Effector CD4-positive, alpha-beta T cell (primary cell): ENCODE measurements at regions not wholly inside any gene's neighbourhood (a gene's known extent, or its start where the extent isn't known, plus 50 kb on each side); places are given as distances from the start of the nearest gene placed in this dataset.

Experiments
- DNase-seq: peaks from one replicate; pipeline ENCODE4 v3.0.0-alpha.2; 2020

- DNase-seq = no peak
Observed at GRCh38 chr16:26189536-26189935, 497.8 kb downstream of the HS3ST4 start.

DNA sequence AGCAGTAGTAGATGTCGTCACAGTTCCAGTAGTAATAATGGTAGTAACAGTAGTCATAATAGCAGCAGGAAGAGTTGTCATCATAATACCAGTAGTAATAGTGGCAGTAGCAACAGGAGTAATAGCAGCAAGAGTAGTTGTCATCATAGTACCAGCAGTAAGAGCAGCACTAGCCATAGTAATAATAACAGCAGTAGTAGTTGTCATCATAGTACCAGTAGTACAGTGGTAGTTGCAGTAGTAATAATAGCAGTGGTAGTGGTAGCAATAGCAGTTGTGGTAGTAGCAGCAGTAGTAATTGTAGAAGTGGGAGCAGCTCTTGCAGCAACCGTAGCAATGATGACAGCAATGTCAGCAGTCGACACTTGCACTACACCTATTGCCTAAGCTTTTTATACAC, 502.8 kb downstream of the HS3ST4 start:
- DNase-seq = no peak

- no peak for DNase-seq
Observed at GRCh38 chr16:26195225-26195624, 503.5 kb downstream of the HS3ST4 start.

DNA sequence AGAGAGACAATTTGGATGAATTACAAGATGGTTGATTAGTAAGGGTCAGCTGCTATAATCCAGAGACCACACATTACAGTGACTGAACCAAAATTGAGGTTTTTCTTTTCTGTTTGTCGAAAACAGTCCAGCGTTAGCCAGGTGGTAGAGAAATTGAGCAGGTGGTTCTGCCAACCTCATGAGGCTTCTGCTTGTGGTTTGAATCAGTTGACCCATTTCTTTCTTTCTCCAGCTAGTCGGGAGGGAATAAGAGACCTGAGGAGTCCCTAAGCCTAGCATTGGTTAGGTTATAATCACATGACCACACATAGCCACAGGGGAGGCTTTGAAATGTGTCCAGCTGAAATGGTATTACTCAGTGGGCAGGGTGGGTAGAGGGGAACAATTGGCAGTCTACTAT, 504.6 kb downstream of the HS3ST4 start:
- no peak for DNase-seq

DNA sequence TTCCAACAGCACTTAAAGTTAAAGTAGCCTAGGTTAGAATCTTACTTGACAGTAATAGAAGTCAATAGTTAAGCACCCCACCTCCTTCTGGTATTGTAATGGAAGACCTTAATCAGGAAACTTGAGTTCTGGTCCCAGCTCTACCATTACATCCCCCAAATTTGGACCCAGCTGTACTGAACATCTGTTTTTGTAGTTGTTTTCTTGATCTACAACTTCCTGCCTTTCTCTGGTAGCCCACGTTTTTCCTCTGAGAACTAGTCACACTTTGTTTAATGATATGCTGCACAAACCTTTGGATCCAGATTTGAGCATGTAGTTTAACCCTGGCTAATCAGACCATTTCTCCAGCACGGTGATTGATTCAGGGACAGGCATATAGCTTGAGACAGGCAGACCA, 505.0 kb downstream of the HS3ST4 start:
- DNase-seq = no peak

GRCh38 chr16:26197707-26198106, 505.9 kb downstream of the HS3ST4 start:
- DNase-seq = no peak

DNA sequence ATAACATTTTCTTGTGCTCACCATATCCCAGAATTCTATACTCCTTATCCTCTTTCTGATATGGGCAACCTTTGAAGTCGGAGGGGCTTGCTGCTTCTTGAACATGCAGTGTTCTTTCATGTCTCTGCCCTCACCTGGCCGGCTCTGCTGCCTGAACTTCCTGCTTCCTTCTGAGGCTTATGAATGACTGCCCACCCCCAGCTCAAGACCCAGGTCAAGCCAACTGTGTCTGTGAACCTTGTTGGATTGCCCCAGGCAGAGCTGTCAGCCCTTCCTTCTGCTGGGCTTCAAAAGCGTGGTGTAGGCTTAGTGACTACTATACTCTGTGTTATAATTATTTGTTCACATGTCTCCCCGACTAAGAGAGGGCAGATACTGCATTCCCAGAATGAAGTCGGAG, 506.5 kb downstream of the HS3ST4 start:
- no peak for DNase-seq

- DNase-seq = no peak
Observed at GRCh38 chr16:26204138-26204537, 512.4 kb downstream of the HS3ST4 start.

- no peak for DNase-seq
Observed at GRCh38 chr16:26211542-26211941, 519.8 kb downstream of the HS3ST4 start.

- no peak for DNase-seq
Observed at GRCh38 chr16:26212599-26212998, 520.8 kb downstream of the HS3ST4 start.

DNA sequence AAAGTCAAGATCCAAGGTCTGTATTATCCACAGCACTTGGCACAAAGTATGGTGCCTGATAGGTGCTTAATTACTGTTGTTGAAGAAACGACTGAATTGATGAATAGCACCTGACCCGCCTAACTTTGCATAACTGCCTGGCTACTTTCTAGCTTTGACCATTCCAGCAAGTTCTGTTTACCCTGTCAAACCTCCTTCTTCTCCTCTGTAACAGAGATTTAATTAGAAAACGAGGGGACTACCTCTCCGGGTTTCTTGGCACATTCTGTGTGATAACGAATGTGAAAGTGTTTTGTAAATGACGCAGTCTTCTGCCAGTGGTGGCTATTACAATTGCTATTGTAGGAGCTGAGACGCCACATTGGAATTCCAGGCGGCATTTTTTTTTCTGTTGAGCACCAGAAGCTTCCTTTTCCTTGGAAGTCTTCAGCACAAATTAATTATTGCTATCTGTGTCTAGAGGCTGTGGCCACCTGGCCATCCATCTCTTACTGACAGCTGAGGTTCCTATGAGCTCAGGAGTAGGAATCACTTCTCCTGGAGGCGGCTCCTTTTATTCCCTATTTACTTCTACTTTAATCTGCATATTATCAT, 522.9 kb downstream of the HS3ST4 start:
- no peak for DNase-seq

DNA sequence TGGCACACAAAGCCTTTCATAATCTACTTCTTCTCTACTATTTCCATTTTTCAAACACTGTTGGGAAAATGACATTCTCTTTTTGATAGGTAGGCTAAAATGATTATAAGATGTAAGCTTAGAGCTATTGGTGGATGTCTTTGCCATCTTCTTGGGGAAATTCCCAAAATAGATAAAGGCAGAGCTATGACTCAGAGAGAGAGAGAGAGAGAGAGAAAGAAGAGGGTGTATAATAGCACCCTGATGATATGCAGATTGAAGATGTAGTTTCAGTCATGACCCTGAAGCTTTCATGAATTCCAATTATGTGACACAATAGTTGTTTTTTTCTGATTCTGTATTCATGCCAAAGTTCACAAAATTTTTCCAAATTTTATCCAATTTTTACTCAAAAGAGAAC, 529.1 kb downstream of the HS3ST4 start:
- no peak for DNase-seq

DNA sequence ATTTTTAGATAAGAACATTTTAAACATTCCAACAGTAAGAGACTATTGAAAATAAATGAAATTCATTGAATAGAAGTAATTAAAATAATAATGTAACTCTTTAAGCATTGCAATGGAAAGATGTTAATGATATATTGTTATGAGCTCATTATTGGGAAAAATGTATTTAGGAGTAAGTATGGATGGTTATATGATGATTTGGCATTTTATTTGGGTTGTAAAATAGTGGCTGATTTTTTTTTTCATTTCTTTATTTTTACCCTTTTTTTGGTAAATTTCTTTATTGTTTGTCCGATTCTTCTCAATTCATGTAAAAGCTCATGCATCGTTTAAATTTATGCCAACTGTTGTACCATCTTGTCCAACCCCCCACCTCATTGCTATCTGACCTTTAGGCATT, 539.9 kb downstream of the HS3ST4 start:
- no peak for DNase-seq

GRCh38 chr16:26240807-26241206, 549.0 kb downstream of the HS3ST4 start:
- no peak for DNase-seq

- no peak for DNase-seq
Observed at GRCh38 chr16:26247063-26247462, 555.3 kb downstream of the HS3ST4 start.

GRCh38 chr16:26252598-26252997, 560.8 kb downstream of the HS3ST4 start:
- DNase-seq = no peak

- no peak for DNase-seq
Observed at GRCh38 chr16:26261621-26262020, 569.9 kb downstream of the HS3ST4 start.

DNA sequence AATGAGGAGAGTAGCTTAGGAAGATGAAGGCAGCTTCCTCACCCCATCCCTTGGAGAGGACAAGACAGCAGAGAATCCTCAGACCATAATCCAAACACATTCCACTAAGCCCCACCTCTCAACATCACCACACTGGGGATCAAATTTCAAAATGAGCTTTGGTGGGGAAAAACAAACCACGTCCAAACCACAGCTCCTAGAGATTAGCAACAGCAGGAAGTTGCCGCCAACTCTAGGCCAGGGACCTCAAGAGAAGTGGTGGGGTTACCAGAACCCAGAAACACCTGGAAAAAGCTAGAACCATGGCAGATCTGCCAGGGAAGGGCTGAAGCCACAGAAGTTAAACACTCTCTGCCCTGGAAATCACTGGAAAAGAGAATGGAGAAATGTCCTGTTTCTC, 571.6 kb downstream of the HS3ST4 start:
- DNase-seq = no peak

- no peak for DNase-seq
Observed at GRCh38 chr16:26267641-26268040, 575.9 kb downstream of the HS3ST4 start.

DNA sequence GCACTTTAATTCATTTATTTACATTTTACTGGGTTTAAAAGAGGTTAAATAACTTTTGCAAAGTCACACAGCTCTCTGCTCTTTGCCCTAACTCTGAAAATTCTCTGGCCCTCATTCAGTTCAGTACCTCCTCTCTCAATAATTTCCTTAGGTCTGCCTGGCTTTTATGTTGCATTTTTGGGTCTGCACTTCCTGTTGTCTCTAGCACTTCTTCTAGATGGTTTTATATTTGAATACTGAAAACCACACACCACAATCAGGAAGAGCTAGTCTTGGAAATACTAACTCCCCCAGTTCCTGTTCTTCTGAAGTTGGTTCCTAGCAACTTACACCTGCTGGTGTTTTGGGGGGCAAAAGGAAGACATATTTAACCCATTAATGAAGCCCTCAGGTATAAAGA, 577.9 kb downstream of the HS3ST4 start:
- DNase-seq = no peak

GRCh38 chr16:26273607-26274006, 581.8 kb downstream of the HS3ST4 start:
- no peak for DNase-seq

DNA sequence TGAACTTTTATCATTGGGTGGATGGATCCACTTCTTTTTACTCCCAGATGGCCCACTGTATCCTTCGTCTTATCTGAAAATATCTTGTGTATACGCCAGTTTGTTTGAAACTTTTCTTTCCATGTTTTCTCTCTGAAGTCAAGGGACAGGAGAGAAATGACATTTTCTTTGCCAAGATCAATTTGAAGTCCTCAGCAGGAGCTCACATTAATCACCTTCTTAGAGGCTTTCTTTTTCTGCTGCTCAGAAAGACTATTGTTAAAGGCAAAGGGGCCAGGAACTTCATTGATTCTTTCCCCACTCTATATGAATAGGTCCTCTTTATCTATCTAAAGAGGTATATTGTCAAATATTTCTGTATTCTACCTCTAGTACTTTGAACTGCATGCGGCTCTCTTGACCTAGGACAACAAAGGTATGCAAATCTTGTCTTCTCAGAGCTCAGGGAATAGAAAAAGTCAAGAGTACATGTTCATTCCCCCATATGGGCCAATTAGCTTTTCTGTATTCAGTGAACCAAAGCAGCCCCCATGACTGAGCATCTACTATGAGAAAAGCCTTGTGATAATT, 583.3 kb downstream of the HS3ST4 start:
- no peak for DNase-seq

- no peak for DNase-seq
Observed at GRCh38 chr16:26276289-26276688, 584.5 kb downstream of the HS3ST4 start.

- no peak for DNase-seq
Observed at GRCh38 chr16:26281381-26282110, 589.8 kb downstream of the HS3ST4 start.
